Spleen (tissue), 11 donors: ENCODE measurements at regions not wholly inside any gene's neighbourhood (a gene's known extent, or its start where the extent isn't known, plus 50 kb on each side); places are given as distances from the start of the nearest gene placed in this dataset.

Source experiments
- DNase-seq: peaks from one replicate; pipeline ENCODE4 v3.0.0-alpha.2; 2020
- H3K27ac ChIP-seq, 8 donors: fragments of 200-600 bp; sonication (generic) in 7 of 8; 1 replicate in 4 of 8; 2 replicates in 4 of 8; pipeline versions ENCODE4 v1.5.0 to v1.8.0; 2016 to 2021; ENCODE audit warnings: inconsistent platforms in 4 of 8, mild to moderate bottlenecking in 4 of 8, moderate library complexity in 1 of 8
- H3K27me3 ChIP-seq, 7 donors: fragments of 200-600 bp; sonication (generic) in 6 of 7; replicated peaks in 1 of 7; 1 replicate in 4 of 7; 2 replicates in 3 of 7; pipeline versions ENCODE4 v1.5.0 to v1.8.0; 2016 to 2021; ENCODE audit warnings: inconsistent platforms in 3 of 7, mild to moderate bottlenecking in 1 of 7
- H3K36me3 ChIP-seq, 6 donors: fragments of 200-600 bp; sonication (generic) in 5 of 6; 1 replicate in 4 of 6; 2 replicates in 2 of 6; pipeline versions ENCODE4 v1.5.0 to v1.8.0; 2016 to 2021; ENCODE audit warnings: inconsistent platforms in 2 of 6
- H3K4me1 ChIP-seq, 6 donors: fragments of 200-600 bp; sonication (generic) in 5 of 6; 1 replicate in 3 of 6; 2 replicates in 3 of 6; pipeline versions ENCODE4 v1.5.0 to v1.8.0; 2016 to 2021; ENCODE audit warnings: inconsistent platforms in 3 of 6
- H3K4me3 ChIP-seq, 8 donors: fragments of 200-600 bp; sonication (generic) in 7 of 8; 1 replicate in 4 of 8; 2 replicates in 4 of 8; pipeline versions ENCODE4 v1.5.0 to v1.8.0; 2016 to 2021; ENCODE audit warnings: inconsistent platforms in 4 of 8, mild to moderate bottlenecking in 4 of 8, moderate library complexity in 2 of 8
- H3K9me3 ChIP-seq, 8 donors: fragments of 200-600 bp; sonication (generic) in 7 of 8; 1 replicate in 4 of 8; 2 replicates in 4 of 8; pipeline versions ENCODE4 v1.5.0 to v1.8.0; 2016 to 2021; ENCODE audit warnings: inconsistent platforms in 4 of 8
- CTCF ChIP-seq, 11 experiments: fragments of 200-600 bp in 7 of 11; fragments of 450-650 bp in 4 of 11; sonication (generic) in 4 of 11; IDR thresholded peaks in 8 of 11; conservative IDR thresholded peaks in 3 of 11; 1 replicate in 7 of 11; 2 replicates in 4 of 11; pipeline versions ENCODE4 v1.4.0 to v1.8.0; 2016 to 2021; ENCODE audit warnings: antibody characterized with exemption in 11 of 11, inconsistent platforms in 4 of 11, mild to moderate bottlenecking in 1 of 11
- POLR2A ChIP-seq, 3 donors: fragments of 450-650 bp; IDR thresholded peaks; one replicate each; pipeline ENCODE4 v1.5.1; 2017; ENCODE audit warnings: antibody characterized with exemption in 3 of 3, mild to moderate bottlenecking in 1 of 3
- POLR2AphosphoS5 ChIP-seq, 3 donors: sonication (generic); formaldehyde crosslinking; IDR thresholded peaks; one replicate each; pipeline ENCODE4 v1.5.1; 2017; ENCODE audit warnings: antibody characterized with exemption in 3 of 3
- WGBS, 5 donors: extraction: QIAGEN DNeasy Blood & Tissue Kit in 3 of 5; methylation state at CpG; one replicate each; pipeline versions ENCODE4 v1.1.5 to v1.1.7; 2013 to 2018; 5-methylcytosine and 5-hydroxymethylcytosine counted together
- intact Hi-C: fragments of 100-400 bp; cut with DNase I; formaldehyde crosslinking; loops from one replicate; pipeline ENCODE4 v1.15.0; 2023; ENCODE audit warnings: low total_unique reads
- donor health status: healthy with polysubstance abuse.
- donor health status: DM: no; HTN: no; CAD: no; lungs with moderate emphysema.
- donor health status: DM: no; HTN: no; CAD: no.
- donor health status: Bipolar disorder and iron deficiency.
- donor health status: healthy.
- donor health status: DM: no; HTN: no; CAD: no.
- donor health status: DM: yes; HTN: yes; CAD: no.

- intact Hi-C loops: no loop called here
Observed at GRCh38 chr15:86016750-86017149, 62.9 kb upstream of the AGBL1 start.

GRCh38 chr15:86018679-86019078 is 61.0 kb upstream of the AGBL1 start:
- H3K4me1 ChIP-seq: no peaks in the 10 kb centered on the region
- no peak overlapping the region for H3K4me3 ChIP-seq
- no peak for DNase-seq
- H3K9me3 ChIP-seq: no peaks in the 10 kb centered on the region
- intact Hi-C loops: no loop called here
- H3K27ac ChIP-seq: no peak overlapping the region
- no peak for TF ChIP-seq POLR2A (IDR thresholded peaks at IDR 0.05)
- TF ChIP-seq CTCF (IDR thresholded peaks at IDR 0.05 in 8 of 11, conservative IDR thresholded peaks at IDR 0.05 in 3 of 11): no peak
- TF ChIP-seq POLR2AphosphoS5 (IDR thresholded peaks at IDR 0.05): no peak
- WGBS, 5 donors: 61 to 75% (median 64%) methylated on average over 5 of the region's 5 CpGs
- no peaks in the 10 kb centered on the region for H3K36me3 ChIP-seq
- peaks cover 0 to 26% (median 0%) of the 10 kb centered on the region in 7 donors for H3K27me3 ChIP-seq

More at GRCh38 chr15:86016750-86017149, 62.9 kb upstream of the AGBL1 start:
- Histone ChIP-seq H3K4me3 (no peak overlapping the region), H3K9me3 (no peaks in the 10 kb centered on the region), H3K27ac (no peak overlapping the region), H3K36me3 (no peaks in the 10 kb centered on the region), H3K4me1 (no peaks in the 10 kb centered on the region), H3K27me3 (peaks cover 0 to 26% (median 0%) of the 10 kb centered on the region in 7 donors)
- no peak for DNase-seq
- WGBS, 5 donors: 70 to 88% (median 74%) methylated on average over 3 of the region's 3 CpGs
- no peak for TF ChIP-seq CTCF (IDR thresholded peaks at IDR 0.05 in 8 of 11, conservative IDR thresholded peaks at IDR 0.05 in 3 of 11)
- TF ChIP-seq POLR2AphosphoS5 (IDR thresholded peaks at IDR 0.05): no peak
- TF ChIP-seq POLR2A (IDR thresholded peaks at IDR 0.05): no peak

GRCh38 chr15:86021281-86022264 is 58.1 kb upstream of the AGBL1 start:
- no peak overlapping the region for H3K4me3 ChIP-seq
- intact Hi-C loops: no loop called here

More at GRCh38 chr15:86021281-86022264, 58.1 kb upstream of the AGBL1 start:
- Histone ChIP-seq H3K9me3 (no peaks in the 10 kb centered on the region), H3K27me3 (peaks cover 0 to 13% (median 0%) of the 10 kb centered on the region in 7 donors), H3K27ac (no peak overlapping the region), H3K4me1 (no peaks in the 10 kb centered on the region), H3K36me3 (no peaks in the 10 kb centered on the region)
- DNase-seq: no peak
- no peak for TF ChIP-seq POLR2AphosphoS5 (IDR thresholded peaks at IDR 0.05)
- TF ChIP-seq POLR2A (IDR thresholded peaks at IDR 0.05): no peak
- no peak for TF ChIP-seq CTCF (IDR thresholded peaks at IDR 0.05 in 8 of 11, conservative IDR thresholded peaks at IDR 0.05 in 3 of 11)
- WGBS, 5 donors: 34 to 50% (median 37%) methylated on average over 5 of the region's 5 CpGs
